ENCODE measurements at regions not wholly inside any gene's neighbourhood (a gene's known extent, or its start where the extent isn't known, plus 50 kb on each side); places are given as distances from the start of the nearest gene placed in this dataset.

DNA sequence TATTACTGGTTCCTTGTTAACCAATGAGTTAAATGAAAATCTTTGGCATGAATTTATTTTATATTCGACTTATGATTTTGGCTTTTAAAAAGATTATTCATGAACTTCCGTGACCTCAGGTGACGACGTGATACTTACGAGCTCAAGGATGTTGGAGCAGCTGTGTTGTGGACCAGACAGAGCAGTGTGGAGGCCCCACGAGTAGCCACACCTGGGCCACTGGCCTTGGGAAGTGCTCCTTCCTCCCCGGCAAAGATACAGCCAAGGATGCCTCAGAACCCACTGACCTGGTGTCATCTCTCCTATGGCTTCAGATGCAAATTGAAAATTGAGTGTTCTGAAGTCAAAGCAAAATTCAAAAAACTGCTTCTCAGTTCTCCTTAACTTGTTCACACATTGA is 147.5 kb upstream of the PPP2R2D start:
- Histone ChIP-seq H3K4me2 (ENCODE audit: control insufficient read depth, insufficient read depth) (no peak overlapping the region), H3K4me1 (ENCODE audit: control insufficient read depth, insufficient read depth, low read length) (no peaks in the 10 kb centered on the region), H3K27me3 (replicated peaks in 1 of 2; ENCODE audit: control insufficient read depth in 2 of 2, insufficient read depth in 2 of 2, low read length in 1 of 2) (no peaks in the 10 kb centered on the region), H3K27ac (ENCODE audit: control insufficient read depth, insufficient read depth) (no peak overlapping the region), H2AFZ (ENCODE audit: control insufficient read depth, low read depth, low read length) (no peak overlapping the region), H3K4me3 (no peak overlapping the region), H3K9ac (ENCODE audit: control insufficient read depth, insufficient read depth, low read length) (no peak overlapping the region), H4K20me1 (ENCODE audit: control insufficient read depth, insufficient read depth) (no peaks in the 10 kb centered on the region; the same call in 1 of the 2 replicates), H3K36me3 (ENCODE audit: control insufficient read depth in 2 of 2, insufficient read depth in 2 of 2, low read length in 1 of 2) (no peaks in the 10 kb centered on the region), H3K9me3 (replicated peaks; ENCODE audit: control insufficient read depth, insufficient read depth, low read length) (no peaks in the 10 kb centered on the region), H3K79me2 (ENCODE audit: control insufficient read depth, insufficient read depth, low read length) (no peaks in the 10 kb centered on the region)
- in situ Hi-C loops (cut with MboI): no loop called here
- 42% methylated on average over 7 of the region's 7 CpGs for WGBS (ENCODE audit: insufficient coverage, insufficient replicate concordance, low lambda C conversion rate, missing lambda C conversion rate)
- no peak for ATAC-seq
- ChIA-PET RAD21 (ENCODE audit: unreplicated experiment) (interaction anchor here (0.8 kb wide), 1 partner anchor 10 kb away, joined by 3 read pairs; no protein-coding TSS in a partner anchor), SMC1A (ENCODE audit: uncharacterized antibody, unreplicated experiment) (no interaction called here), POLR2A (no interaction called here), CTCF (no interaction called here)
- TF ChIP-seq ZNF622 (IDR thresholded peaks at IDR 0.05): no peak
- no peak for TF ChIP-seq SPI1 (IDR thresholded peaks at IDR 0.05; ENCODE audit: borderline replicate concordance, insufficient read depth, low read depth, low read length)
- TF ChIP-seq FOS (IDR thresholded peaks at IDR 0.05; ENCODE audit: borderline replicate concordance, extremely low read depth, insufficient read length): no peak
- TF ChIP-seq, protein P1, sequence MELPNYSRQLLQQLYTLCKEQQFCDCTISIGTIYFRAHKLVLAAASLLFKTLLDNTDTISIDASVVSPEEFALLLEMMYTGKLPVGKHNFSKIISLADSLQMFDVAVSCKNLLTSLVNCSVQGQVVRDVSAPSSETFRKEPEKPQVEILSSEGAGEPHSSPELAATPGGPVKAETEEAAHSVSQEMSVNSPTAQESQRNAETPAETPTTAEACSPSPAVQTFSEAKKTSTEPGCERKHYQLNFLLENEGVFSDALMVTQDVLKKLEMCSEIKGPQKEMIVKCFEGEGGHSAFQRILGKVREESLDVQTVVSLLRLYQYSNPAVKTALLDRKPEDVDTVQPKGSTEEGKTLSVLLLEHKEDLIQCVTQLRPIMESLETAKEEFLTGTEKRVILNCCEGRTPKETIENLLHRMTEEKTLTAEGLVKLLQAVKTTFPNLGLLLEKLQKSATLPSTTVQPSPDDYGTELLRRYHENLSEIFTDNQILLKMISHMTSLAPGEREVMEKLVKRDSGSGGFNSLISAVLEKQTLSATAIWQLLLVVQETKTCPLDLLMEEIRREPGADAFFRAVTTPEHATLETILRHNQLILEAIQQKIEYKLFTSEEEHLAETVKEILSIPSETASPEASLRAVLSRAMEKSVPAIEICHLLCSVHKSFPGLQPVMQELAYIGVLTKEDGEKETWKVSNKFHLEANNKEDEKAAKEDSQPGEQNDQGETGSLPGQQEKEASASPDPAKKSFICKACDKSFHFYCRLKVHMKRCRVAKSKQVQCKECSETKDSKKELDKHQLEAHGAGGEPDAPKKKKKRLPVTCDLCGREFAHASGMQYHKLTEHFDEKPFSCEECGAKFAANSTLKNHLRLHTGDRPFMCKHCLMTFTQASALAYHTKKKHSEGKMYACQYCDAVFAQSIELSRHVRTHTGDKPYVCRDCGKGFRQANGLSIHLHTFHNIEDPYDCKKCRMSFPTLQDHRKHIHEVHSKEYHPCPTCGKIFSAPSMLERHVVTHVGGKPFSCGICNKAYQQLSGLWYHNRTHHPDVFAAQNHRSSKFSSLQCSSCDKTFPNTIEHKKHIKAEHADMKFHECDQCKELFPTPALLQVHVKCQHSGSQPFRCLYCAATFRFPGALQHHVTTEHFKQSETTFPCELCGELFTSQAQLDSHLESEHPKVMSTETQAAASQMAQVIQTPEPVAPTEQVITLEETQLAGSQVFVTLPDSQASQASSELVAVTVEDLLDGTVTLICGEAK (IDR thresholded peaks at IDR 0.05; ENCODE audit: borderline replicate concordance): no peak
- TF ChIP-seq FOXK2 (IDR thresholded peaks at IDR 0.05): no peak
- no peak for TF ChIP-seq ASH2L (IDR thresholded peaks at IDR 0.05; ENCODE audit: borderline replicate concordance, low read depth)
- no peak for TF ChIP-seq ZNF207 (IDR thresholded peaks at IDR 0.05; ENCODE audit: borderline replicate concordance)
- TF ChIP-seq, protein P2, sequence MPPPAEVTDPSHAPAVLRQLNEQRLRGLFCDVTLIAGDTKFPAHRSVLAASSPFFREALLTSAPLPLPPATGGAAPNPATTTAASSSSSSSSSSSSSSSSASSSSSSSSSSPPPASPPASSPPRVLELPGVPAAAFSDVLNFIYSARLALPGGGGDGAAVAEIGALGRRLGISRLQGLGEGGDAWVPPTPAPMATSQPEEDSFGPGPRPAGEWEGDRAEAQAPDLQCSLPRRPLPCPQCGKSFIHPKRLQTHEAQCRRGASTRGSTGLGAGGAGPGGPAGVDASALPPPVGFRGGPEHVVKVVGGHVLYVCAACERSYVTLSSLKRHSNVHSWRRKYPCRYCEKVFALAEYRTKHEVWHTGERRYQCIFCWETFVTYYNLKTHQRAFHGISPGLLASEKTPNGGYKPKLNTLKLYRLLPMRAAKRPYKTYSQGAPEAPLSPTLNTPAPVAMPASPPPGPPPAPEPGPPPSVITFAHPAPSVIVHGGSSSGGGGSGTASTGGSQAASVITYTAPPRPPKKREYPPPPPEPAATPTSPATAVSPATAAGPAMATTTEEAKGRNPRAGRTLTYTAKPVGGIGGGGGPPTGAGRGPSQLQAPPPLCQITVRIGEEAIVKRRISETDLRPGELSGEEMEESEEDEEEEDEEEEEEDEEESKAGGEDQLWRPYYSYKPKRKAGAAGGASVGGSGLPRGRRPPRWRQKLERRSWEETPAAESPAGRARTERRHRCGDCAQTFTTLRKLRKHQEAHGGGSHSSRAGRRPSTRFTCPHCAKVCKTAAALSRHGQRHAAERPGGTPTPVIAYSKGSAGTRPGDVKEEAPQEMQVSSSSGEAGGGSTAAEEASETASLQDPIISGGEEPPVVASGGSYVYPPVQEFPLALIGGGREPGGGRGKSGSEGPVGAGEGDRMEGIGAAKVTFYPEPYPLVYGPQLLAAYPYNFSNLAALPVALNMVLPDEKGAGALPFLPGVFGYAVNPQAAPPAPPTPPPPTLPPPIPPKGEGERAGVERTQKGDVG (CRISPR knock-in tag; IDR thresholded peaks at IDR 0.05): no peak
- no peak for TF ChIP-seq FOXM1 (IDR thresholded peaks at IDR 0.05; ENCODE audit: low read depth, low read length)
- no peak for TF ChIP-seq WRNIP1 (IDR thresholded peaks at IDR 0.05; ENCODE audit: borderline replicate concordance, low read depth, low read length)
- FAIRE-seq: no peak
- no TSS peak for BruUV-seq (replicated peaks)
- DNase-seq (ENCODE audit: low read depth, low spot score): no peak
- intact Hi-C loops (cut with micrococcal nuclease; ENCODE audit: unreplicated experiment): no loop called here
